Stimulated activated CD4-positive, alpha-beta T cell treated with anti-CD3 and anti-CD28 coated beads, Interleukin-4, amount 100 ng/mL, for 4 hours (primary cell): ENCODE measurements at regions not wholly inside any gene's neighbourhood (a gene's known extent, or its start where the extent isn't known, plus 50 kb on each side); places are given as distances from the start of the nearest gene placed in this dataset.

Experiments used
- DNase-seq, 2 experiments: peaks; one replicate each; pipeline ENCODE4 v3.0.0-alpha.2; 2020

DNA sequence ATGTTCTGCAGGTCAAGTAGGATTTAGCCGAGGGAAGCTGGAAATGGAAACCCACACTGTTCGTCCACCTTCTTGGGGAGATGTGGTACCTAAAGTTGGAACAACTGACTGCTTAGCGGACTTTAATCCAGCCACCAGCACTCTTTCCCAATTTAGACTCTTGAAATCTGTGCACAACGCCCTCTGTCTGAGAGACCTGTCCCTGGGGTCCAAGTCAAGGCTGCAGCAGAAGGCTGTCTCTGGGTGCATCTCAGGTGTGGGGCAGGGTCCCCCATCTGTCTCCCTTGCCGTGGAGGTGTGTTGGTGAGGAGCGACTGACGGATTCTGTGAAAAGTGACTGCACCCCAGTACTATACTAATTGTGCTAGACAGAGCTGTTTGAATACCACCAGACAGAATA, 168.2 kb upstream of the CADM1 start:
- no peak for DNase-seq

DNA sequence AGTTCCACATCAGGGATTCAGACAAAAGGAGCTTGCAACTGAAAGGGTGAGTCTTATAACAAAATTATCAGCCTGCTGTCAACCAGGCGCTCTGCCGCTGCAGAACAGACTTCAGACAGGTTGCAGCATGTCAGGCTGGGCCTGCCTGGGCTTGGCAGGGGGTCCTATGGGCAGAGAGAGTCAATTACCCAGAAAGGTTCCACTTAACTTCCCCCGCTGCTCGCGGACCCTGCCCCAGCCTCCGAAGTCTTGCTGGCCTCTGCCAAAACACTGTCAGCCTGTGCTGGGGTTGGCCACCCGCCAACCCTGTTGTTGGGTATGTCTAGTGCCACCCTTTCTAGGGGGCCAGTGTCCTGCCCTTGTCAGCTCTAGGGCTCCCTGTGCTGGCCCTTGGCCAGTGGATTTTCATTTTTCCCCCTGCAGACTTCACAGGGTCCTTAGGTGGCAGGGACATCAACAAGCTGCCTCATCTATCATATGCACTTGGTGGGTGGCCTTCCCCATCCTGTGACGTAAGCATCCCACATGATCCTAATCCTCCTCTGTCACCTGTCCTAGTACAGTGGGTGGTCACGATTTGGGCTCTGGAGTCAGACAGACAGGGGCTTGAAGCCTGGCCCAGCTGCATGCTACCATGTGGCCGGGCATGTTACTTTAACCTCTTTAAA, 166.5 kb upstream of the CADM1 start:
- DNase-seq, result no peak

DNA sequence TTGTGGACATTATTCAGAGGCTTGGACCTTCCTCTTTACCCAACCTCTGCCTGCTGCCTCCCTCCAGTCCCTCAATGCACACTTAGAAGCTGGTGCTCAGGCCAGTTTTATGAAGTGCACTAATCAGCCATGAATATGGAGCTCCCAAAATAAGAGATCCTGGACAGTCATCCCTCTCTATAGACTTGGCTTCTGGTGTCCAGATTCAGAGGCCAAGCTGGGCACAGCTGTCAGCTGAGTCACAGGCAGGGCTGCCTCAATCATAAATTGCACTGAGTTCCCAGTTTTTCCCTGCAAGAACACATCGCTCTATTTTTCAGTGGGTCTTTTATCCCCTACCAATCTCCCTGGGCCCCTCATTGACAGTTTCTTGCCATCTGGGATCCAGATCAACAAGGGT, 161.7 kb upstream of the CADM1 start:
- DNase-seq, result no peak

DNA sequence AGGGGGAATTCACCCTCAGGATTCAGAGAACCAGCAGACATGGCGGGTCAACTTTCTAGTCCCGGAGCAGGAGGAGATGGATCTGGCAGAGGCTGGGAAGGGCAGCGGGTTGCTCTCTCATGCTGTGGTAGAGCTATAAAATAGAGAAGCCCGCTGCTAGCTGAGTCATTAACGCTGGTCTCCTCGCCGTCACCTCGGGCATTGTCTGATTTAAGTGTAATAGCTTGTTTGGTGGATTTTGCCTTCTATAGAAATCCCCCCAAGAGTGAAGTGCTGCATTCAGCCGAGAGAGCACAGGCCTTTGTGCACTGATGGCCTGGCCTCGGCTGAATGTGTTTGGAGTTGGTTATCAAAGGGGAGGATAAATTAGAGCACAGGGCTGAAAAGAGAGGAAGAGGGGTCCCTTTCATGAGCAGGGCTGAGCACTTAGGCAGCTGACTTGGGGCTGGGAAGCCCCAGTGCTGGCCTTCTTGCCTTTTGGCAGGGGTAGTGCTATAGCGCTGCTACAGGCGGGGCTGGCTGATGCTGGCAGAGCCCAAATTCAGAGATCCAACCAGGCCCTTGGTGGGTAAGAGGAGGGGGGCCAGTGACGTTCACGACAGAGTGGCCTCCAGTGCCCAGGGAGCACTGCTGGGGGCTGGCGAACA, 161.1 kb upstream of the CADM1 start:
- DNase-seq, result no peak

DNA sequence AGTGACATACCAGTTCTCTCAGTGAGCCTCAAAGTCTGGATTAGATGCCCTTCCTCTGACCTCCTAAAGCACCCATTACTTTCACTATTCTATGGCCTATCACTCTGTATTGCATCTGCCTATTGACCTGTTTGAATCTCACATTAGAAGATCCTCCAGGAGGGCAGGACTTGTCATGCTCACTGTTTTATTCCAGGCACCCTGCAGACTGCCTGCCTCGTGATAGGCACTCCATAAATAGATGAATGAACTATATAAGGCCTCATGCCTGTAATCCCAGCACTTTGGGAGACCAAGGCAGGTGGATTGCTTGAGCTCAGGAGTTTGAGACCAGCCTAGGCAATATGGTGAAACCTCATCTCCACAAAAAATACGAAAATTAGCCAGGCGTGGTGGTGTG, 160.1 kb upstream of the CADM1 start:
- no peak for DNase-seq

DNA sequence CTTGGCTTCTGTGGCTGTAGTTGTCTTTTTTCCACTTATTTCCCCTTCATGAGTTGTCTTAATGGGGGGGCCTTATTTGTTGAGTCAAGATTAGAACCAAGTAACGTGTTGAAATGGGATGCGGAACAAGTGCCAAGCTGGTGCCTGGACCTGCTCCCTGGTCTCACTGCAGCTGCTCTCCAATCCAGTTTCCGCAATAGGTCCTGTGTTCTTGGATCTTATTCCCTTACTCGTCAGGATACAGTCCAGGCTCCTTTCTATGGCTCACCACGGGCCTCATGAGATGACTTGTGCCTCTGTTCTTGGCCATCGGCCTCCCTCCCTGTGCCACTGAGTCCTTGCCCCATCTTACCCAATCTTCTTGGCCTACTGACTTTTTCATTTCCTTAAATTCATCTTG, 159.6 kb upstream of the CADM1 start:
- no peak for DNase-seq

DNA sequence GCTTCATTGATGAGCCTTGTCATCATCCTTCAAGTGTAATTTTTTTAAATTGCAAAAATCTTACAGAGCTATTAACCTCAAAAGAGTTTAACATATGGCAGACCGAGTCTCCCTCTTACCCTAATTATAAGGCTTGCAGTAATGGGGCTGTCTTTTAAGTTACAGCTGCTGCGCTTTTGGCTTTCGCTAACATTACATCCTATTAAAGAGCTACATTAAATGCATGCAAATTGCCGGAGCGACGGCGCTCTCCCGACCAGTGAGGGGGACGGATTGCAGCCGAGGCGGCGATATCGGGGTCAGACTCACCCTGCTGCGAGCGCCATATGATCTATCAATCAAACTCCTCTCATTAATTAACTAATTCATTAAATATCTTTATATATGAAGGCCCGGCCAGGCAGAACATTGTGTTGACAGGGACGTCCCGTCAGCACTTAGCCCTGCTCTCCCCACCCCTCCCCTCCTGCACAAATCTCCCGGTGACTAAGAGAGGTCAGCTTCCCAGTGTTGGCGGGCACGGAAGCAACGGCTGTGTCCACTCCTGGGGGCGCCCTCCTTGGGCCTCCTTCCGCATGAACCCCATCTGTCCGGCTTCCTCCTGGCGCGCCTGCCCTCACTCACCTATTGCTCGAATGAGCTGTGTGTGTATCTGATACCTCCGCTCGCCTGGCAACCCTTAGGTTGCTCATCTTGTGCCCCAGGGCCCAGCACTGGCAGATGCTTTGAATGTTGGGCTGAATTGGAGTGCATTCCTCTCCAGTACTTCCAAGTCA, 156.0 kb upstream of the CADM1 start:
- no peak for DNase-seq

DNA sequence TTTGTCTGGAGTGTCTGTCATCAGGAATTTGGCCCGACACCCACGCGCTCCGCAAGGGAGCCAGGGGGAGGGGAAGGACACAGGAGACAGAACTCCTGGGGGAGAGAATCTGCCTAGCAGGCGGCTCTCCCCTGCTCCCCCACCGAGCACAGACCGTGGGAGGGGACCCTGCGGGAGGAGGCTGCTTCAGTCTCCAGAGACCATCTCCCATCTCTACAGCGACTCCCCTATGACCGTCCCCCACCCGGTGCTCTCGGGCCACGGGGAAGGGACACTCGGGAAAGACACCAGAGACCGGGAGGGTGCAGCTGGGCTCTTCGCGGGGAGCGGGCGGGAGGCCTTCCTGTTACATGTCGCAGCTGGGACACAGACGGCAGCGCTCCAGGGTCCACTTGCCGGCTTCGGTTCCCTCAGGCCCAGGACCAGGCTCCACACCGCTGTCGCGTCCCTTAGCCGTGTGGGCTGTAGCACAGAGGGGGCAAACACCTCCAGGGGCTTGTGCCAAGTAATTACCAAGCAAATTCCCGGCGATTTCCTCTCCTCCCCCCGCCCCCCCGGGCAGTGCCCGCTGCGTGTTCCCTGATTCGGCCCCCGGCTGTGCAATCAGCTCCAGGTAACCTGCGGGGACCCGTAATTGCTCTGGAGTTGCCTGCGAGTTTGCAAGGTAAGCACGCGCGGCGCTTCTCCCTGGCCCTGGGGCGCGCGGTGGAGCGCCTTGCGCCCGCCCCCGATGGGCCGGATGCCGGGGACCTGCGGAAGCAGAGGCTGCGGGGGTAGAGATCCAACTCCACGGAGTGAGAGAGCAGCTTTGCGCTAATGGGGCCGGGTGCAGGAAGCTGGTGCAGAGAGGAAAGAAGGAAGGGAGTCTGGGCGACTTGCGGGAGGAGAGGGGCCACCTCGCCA, 155.1 kb upstream of the CADM1 start:
- DNase-seq, result no peak

DNA sequence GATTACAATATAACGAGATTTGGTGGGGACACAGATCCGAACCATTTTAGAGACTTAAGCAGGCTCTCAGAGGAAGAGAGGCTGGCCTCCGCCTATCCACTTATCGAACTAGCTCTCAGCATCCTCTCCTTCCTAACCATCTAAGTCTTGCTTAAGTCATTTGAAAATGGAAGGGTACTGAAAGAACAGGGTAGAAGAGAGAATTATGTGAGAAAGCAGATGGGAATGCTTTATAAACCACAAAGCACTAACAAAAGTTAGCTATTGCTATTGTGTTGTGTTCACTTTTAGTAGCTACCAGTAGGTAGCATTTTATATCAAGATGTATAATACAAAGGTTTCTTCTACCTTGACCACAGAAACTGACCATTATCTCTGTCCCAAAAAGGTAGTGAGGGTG, 153.4 kb upstream of the CADM1 start:
- DNase-seq, result no peak

DNA sequence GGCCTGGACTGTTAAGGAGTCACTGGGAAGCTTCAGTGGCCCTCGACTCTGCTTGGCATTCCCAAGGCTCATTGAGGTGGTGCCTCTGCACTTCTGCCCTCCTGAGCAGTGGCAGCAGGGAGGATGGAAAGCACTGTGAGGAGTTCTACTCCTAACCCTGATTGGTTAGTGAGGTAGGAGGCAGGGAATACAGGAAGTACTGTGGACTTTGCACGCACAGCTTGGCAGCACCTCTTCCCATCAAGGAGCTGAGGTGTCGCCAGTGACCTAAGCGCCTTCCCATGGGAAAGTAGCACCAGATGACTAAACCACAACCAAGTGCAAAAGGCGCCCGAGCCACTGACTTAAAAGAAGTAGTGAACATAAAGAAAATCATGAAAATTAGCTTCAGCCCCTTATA, 152.5 kb upstream of the CADM1 start:
- DNase-seq, result no peak

DNA sequence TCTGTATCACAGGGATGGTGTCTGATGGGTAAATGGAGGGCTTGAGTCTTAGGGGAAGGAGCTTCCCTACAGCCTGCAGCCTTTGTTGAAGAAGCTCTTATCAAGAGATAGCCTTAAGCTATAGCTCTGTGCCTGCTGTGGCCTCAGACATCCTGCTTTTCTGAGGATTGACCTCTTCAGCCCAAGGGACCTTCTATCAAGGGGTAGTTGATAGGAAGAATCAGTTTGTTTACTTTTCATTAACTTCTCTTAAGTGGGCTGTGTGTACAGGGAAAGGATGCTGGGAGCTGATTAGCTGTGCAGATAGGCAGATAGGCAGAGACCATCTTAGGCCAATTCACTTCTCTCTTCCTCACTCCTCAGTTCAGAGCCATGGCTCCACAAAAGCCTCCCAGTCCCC, 151.8 kb upstream of the CADM1 start:
- no peak for DNase-seq

DNA sequence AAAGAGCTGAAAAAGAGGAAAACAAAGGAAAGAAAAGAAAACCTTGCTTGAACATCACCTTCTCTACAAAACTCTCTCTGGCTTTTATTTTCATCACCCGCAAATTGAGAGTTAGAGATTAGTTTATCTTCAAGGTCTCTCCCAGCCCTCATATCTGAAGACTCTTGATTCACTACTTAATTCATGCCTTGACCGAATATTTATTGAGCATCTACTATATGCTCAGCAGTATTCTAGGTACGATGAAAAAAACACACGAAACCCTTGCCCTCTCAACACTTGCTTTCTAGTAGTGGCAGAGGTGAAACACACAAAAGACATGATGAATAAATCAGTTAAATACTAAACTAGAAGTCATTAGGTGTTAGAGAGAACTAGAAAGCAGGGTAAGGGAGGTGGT, 150.6 kb upstream of the CADM1 start:
- DNase-seq, result no peak

DNA sequence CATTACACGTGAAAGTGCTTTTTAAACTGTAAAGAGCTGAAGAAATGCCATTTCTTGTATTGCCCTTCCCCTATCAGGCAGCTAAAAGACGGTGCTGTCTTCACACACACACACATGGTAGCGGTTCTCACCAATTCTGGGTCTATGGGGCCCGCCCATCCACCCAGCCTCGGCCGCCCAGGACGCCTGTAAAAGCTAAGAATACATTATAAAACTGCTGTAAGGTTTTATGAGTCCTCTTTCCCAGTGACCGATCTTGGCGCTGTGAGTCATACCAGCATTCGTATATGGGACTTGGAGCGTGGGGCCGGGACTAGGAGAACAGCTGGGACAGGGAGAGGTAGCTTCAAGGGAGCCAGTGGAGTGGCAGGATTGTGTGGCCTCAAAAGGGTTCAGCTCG, 149.7 kb upstream of the CADM1 start:
- no peak for DNase-seq

DNA sequence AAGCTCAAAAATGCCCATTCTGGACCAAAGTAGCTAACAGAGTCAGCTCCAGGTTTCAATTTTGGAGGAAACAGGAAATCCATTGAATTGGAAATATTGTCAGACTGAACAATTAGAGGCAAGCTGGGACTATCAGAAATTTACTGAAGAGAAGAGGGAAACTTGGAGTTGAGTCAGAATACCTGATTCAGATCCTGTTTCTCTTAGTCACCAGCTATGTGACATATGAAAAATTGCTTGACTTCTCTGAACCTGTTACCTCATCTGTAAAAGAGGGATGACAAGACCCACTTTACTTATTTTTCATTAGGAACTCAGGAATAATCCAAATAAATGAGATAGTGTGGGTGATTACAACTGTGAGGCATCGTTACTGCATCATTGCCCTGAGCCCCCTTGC, 148.9 kb upstream of the CADM1 start:
- DNase-seq, result no peak

DNA sequence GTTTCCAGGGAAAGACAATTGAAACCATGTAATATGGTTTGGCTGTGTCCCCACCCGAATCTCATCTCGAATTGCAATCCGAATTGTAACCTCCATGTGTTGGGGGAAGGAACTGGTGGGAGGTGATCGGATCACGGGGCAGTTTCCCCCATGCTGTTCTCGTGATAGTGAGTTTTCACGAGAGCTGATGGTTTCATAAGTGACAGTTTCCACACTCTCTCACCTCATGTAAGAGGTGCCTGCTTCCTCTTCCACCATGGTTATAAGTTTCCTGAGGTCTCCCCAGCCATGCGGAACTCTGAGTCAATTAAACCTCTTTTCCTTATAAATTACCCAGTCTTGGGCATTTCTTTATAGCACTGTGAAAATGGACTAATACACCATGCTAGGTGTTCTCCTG, 148.3 kb upstream of the CADM1 start:
- no peak for DNase-seq

DNA sequence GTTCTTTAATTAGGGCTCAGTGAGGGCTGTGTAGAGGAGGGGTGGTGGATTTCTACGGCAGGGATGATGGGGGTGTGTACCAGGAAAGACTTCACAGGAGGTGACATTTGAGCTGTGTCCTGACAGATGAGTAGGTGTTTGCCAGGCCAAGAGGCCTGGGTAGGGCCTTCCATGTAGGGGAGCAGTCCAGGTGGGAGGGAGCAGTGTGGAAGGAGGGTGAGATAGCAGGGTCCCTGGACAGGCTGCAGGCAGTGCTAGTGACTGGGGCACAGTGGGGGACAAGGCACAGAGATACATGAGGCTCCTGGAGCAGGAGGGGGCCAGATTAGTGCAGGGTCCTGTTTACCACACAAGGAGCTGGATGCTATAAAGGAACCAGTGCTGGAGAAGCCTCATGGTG, 147.9 kb upstream of the CADM1 start:
- no peak for DNase-seq

DNA sequence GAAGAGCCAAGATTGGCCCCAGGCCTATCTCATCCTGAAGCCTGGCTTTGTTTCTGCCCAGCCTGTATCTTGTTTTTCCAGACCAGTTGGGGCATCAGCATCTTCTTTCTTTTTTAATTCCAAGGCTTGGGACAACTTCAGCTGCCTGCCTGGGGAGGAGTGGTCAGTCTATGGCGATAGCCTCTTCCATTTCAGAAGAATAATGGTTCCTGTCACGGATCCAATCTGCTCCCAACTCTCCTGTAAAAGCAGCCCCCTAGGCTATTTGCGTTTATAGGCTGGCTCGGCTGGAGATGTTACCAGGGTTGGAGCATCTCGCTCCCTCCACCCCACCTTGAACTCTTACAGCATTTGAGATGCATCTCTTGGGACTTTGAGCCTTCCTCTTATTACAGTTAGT, 145.2 kb upstream of the CADM1 start:
- DNase-seq, result no peak

DNA sequence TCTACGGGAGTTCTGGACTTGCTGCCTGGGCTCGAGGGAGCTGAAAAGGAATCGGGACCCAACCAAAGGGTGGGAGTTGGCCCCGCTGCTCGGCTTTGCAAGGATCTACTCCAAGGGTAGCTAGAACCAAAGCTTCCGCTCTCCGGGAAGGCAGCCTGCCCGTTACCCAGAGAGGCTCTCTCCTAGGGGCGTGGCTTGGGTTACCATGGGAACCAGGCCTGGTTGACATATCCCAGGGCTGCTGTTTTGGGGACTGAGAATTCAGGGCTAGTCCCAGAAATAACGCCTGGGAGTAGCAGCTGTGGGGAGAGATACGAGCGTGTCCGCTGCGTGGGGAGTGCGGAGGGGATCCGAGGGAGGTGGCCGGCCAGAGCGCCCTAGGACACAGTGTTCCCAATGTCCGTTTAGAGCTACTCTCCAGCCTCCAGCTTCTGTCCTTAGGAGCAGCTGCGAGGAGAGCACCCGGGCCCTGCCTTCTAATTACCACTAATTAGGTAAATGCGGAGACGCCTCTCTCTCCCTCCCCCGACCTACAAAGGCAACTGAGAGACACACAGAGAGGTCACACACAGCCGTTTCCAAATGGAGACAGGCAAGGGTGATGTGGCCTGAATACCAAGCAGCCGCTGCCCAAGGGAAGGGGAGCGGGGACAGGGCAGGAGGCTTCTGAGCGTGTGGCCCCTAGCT, 141.6 kb upstream of the CADM1 start:
- DNase-seq, result no peak

DNA sequence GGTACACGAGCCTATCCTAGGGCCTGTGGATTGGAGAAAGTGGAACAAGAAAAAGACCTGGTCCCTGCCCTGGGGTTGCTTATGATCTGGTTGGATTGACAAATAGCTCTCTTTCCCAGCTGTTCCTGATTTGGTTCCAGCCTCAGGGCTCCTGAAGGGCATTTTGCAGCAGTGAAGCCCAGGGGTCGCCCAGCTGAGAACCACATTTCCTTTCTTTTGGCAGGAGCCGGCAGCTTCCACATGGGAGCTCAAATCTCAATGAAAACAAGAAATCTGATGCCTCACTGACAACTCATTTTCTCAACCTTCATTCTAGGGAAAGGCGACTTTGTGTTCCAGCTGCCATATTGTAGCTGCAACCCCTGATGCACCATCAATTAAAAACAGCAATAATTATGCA, 140.6 kb upstream of the CADM1 start:
- DNase-seq, result no peak

DNA sequence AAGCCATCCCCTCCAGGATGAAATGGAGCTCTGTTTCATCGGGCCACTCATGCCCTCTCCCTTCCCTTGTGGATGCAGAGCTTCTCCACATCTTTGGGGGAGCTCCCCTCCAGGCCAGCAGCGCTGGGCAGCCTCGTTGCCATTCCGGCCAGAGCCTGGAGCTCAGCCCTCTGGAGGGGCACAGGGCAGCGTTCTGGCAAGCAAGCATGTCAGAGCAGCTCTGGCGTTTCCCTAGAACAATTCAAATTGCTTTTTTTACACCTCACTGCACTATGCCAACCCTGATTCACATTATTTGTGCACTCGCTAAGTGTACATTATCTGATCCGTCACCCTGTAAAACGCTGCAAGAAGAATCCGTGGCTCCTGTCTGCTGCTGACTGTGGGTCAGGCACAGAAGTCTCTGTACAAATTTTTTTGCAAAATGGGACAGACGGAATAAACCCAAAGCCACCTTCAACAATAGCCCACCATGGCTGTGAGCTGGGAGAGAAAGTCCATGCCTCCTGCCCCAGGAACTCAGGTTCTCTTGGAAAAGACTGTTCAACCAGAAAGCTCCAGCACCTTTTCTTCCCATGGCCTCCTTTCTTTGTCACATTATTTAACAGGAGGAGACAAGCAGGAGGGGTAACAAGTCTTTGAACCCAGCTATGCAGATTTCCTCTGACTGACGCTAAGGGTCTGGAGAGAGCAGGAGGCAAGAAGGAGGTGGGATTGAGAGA, 139.5 kb upstream of the CADM1 start:
- no peak for DNase-seq

DNA sequence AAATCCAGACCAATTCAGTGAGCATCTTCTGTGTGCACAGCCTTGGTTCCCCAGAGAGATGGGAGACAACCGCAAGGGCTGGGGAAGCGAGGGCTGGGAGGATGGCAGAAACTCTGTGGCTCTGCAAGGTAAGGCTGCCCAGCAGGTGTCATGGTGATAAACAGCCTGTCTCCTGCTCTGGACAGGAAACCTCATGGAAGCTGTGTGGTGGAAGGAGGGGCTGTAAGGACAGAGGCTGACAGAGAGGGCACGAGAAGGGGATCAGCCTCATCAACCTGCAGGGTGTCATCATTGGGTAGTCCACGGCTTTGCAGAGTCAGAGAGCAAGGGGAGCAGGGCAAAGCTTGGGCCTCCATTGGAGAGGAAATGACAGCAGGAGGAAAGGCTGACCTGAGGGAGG, 138.4 kb upstream of the CADM1 start:
- DNase-seq, result no peak
